ENCODE measurements at regions not wholly inside any gene's neighbourhood (a gene's known extent, or its start where the extent isn't known, plus 50 kb on each side); places are given as distances from the start of the nearest gene placed in this dataset.

DNA sequence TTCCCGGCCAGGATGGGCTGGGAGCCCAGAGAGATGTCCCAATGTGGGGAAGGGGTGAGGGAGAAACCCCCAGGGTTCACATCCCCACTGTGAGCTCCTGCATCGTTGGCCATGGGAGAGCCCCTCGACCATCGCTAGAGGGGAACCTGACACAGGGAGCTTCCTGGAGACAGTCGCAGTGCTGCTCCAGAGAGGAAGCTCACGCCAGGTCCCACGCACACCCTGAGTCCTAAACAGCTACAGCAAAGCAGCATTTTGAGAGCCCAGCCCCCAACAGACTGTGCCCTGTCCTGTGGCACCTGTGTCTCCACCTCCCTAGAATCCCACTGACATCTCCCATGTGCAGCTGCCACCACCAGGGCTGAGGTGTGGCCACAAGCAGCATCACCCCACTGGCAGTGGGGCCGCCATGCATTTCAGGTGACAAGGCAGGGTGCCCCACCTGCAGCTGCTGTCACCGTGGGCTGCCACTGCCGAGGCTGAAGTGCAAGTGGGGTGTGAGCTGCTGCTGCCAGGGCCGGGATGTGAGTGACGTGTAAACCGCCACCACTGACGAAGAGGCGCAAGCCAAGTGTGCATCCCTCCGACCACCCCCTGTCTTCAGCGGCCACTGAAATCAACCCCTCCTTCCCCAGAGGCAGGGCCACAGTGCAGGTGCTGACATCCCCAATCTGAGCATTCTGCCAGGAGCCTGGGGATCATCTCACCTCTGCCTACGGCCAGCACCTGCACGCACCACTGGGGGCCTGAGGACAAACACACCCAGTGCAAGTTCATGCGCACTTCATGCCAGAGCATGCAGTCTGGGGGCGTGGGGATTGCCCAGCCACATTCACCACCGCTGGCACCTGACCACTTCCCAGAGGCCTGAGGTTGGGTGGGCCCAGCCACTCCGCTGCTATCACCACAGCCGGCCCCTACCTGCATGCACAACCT lies 467.7 kb upstream of the SALL3 start:
- Histone ChIP-seq H3K4me1 (ENCODE audit: control insufficient read depth, insufficient read depth, low read depth, low read length) (no peaks in the 10 kb centered on the region), H3K14ac (ENCODE audit: low read length in 2 of 2) (no peak overlapping the region), H3K18ac (ENCODE audit: low read depth in 1 of 2, low read length in 2 of 2) (no peak overlapping the region), H3K9ac (ENCODE audit: low read length) (no peak overlapping the region), H3K4me2 (ENCODE audit: low read length, poor library complexity, severe bottlenecking) (no peak overlapping the region), H2BK5ac (ENCODE audit: low read depth, low read length, poor library complexity, severe bottlenecking) (no peak overlapping the region), H4K8ac (ENCODE audit: low read length) (no peak overlapping the region), H2AK5ac (ENCODE audit: low read length, severe bottlenecking) (no peak overlapping the region), H2BK15ac (ENCODE audit: low read depth, poor library complexity, severe bottlenecking) (no peak overlapping the region), H3K79me1 (replicated peaks; ENCODE audit: low read length, poor library complexity, severe bottlenecking) (no peaks in the 10 kb centered on the region), H2BK120ac (ENCODE audit: low read depth, low read length) (no peak overlapping the region), H2BK12ac (ENCODE audit: low read length in 2 of 2) (no peak overlapping the region), H4K91ac (ENCODE audit: low read length) (no peak overlapping the region), H2AFZ (ENCODE audit: low read depth, low read length) (no peak overlapping the region), H3K4ac (ENCODE audit: low read depth in 1 of 2, low read length in 2 of 2) (no peak overlapping the region), H3K9me3 (ENCODE audit: control insufficient read depth, low read length) (peaks cover 3% of the 10 kb centered on the region), H3K23ac (ENCODE audit: low read length in 2 of 2) (no peak overlapping the region), H3K27me3 (ENCODE audit: control insufficient read depth in 1 of 2, insufficient read depth in 1 of 2, low read length in 2 of 2) (no peaks in the 10 kb centered on the region), H3K27ac (ENCODE audit: low read length, poor library complexity, severe bottlenecking) (no peak overlapping the region), H3K4me3 (ENCODE audit: insufficient read depth in 1 of 2, low read depth in 1 of 2, low read length in 2 of 2) (no peak overlapping the region), H3K36me3 (ENCODE audit: control insufficient read depth in 1 of 2, insufficient read depth in 2 of 2, low read depth in 1 of 2, low read length in 2 of 2) (no peaks in the 10 kb centered on the region)
- no peak for DNase-seq
- WGBS: 82% methylated on average over 24 of the region's 24 CpGs

DNA sequence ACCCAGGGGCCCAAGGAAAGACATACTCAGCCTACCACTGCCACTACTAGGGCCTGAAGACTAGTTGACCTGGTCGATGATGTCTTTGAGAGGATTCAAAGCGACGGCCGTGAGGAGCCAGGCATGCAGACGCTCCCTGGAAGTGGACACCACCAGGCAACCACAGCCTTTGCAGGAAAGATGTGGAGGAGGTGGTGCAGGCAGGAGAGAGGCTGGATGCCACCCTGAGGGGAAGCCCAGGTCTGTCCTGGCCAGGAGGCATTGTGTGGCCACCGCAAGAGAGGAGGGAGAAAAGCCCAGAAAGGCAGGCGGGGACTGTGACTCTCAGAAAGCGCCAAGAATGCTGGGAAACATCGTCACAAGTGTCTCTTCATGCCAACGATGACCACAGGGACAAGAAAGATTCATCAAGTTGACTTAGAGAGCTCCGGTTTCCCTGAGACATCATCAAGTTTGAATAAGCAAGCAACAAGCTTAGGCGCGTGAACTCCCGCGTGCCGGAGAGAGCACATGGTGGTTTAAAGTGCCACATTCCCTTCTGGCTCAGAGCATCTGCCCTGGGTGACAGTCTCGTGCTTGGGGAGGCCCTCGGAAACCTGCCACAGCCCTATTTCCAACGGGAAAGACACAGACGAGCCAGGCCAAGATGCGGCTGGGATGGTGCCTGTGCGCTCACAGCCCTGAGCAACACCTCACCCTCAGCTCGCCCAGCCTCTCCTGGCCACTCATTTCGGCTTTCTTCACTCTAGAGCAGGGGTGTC lies 464.5 kb upstream of the SALL3 start:
- no peak for DNase-seq
- WGBS: 82% methylated on average over 24 of the region's 24 CpGs
- H3K18ac ChIP-seq (ENCODE audit: low read depth in 1 of 2, low read length in 2 of 2): no peak overlapping the region

DNA sequence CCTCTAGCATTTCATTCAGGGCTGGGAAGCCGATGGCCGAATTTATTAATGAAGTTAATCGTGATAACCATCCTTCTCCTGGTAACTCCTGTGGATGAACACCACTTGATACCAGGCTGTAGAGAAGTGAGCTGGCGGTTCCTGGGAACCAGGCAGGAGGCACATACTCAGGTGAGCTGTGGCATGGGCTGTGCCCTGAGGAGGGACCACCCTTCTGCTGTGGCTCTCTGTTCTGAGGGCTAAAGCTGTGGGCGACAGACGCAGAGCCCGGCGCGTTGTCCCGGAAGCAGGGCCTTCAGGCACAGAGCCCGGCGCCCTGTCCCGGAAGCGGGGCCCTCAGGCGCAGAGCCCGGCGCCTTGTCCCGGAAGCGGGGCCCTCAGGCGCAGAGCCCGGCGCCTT lies 462.3 kb upstream of the SALL3 start:
- Histone ChIP-seq H2AK5ac (ENCODE audit: low read length, severe bottlenecking) (no peak overlapping the region), H3K4me2 (ENCODE audit: low read length, poor library complexity, severe bottlenecking) (no peak overlapping the region), H3K4me3 (ENCODE audit: insufficient read depth in 1 of 2, low read depth in 1 of 2, low read length in 2 of 2) (no peak overlapping the region), H3K27me3 (ENCODE audit: control insufficient read depth in 1 of 2, insufficient read depth in 1 of 2, low read length in 2 of 2) (no peaks in the 10 kb centered on the region), H3K18ac (ENCODE audit: low read depth in 1 of 2, low read length in 2 of 2) (no peak overlapping the region), H3K36me3 (ENCODE audit: control insufficient read depth in 1 of 2, insufficient read depth in 2 of 2, low read depth in 1 of 2, low read length in 2 of 2) (no peaks in the 10 kb centered on the region), H3K23ac (ENCODE audit: low read length in 2 of 2) (no peak overlapping the region), H2BK120ac (ENCODE audit: low read depth, low read length) (no peak overlapping the region), H2BK15ac (ENCODE audit: low read depth, poor library complexity, severe bottlenecking) (no peak overlapping the region), H4K8ac (ENCODE audit: low read length) (no peak overlapping the region), H2AFZ (ENCODE audit: low read depth, low read length) (no peak overlapping the region), H2BK12ac (ENCODE audit: low read length in 2 of 2) (no peak overlapping the region), H3K4ac (ENCODE audit: low read depth in 1 of 2, low read length in 2 of 2) (no peak overlapping the region), H3K9ac (ENCODE audit: low read length) (no peak overlapping the region), H3K79me1 (replicated peaks; ENCODE audit: low read length, poor library complexity, severe bottlenecking) (no peaks in the 10 kb centered on the region), H3K14ac (ENCODE audit: low read length in 2 of 2) (no peak overlapping the region), H2BK5ac (ENCODE audit: low read depth, low read length, poor library complexity, severe bottlenecking) (no peak overlapping the region), H3K9me3 (ENCODE audit: control insufficient read depth, low read length) (no peaks in the 10 kb centered on the region), H4K91ac (ENCODE audit: low read length) (no peak overlapping the region), H3K4me1 (ENCODE audit: control insufficient read depth, insufficient read depth, low read depth, low read length) (no peaks in the 10 kb centered on the region), H3K27ac (ENCODE audit: low read length, poor library complexity, severe bottlenecking) (no peak overlapping the region)
- no peak for DNase-seq
- WGBS: 84% methylated on average over 22 of the region's 22 CpGs

More for the DNA sequence above, 464.5 kb upstream of the SALL3 start:
- Histone ChIP-seq H4K8ac (ENCODE audit: low read length) (no peak overlapping the region), H2BK120ac (ENCODE audit: low read depth, low read length) (no peak overlapping the region), H2AFZ (ENCODE audit: low read depth, low read length) (no peak overlapping the region), H3K4ac (ENCODE audit: low read depth in 1 of 2, low read length in 2 of 2) (no peak overlapping the region), H2BK5ac (ENCODE audit: low read depth, low read length, poor library complexity, severe bottlenecking) (no peak overlapping the region), H3K36me3 (ENCODE audit: control insufficient read depth in 1 of 2, insufficient read depth in 2 of 2, low read depth in 1 of 2, low read length in 2 of 2) (no peaks in the 10 kb centered on the region), H3K79me1 (replicated peaks; ENCODE audit: low read length, poor library complexity, severe bottlenecking) (no peaks in the 10 kb centered on the region), H3K4me3 (ENCODE audit: insufficient read depth in 1 of 2, low read depth in 1 of 2, low read length in 2 of 2) (no peak overlapping the region), H3K4me2 (ENCODE audit: low read length, poor library complexity, severe bottlenecking) (no peak overlapping the region), H3K27me3 (ENCODE audit: control insufficient read depth in 1 of 2, insufficient read depth in 1 of 2, low read length in 2 of 2) (no peaks in the 10 kb centered on the region), H2BK12ac (ENCODE audit: low read length in 2 of 2) (no peak overlapping the region), H2AK5ac (ENCODE audit: low read length, severe bottlenecking) (no peak overlapping the region), H3K4me1 (ENCODE audit: control insufficient read depth, insufficient read depth, low read depth, low read length) (no peaks in the 10 kb centered on the region), H3K9ac (ENCODE audit: low read length) (no peak overlapping the region), H3K23ac (ENCODE audit: low read length in 2 of 2) (no peak overlapping the region), H4K91ac (ENCODE audit: low read length) (no peak overlapping the region), H2BK15ac (ENCODE audit: low read depth, poor library complexity, severe bottlenecking) (no peak overlapping the region), H3K9me3 (ENCODE audit: control insufficient read depth, low read length) (peaks cover 3% of the 10 kb centered on the region), H3K14ac (ENCODE audit: low read length in 2 of 2) (no peak overlapping the region), H3K27ac (ENCODE audit: low read length, poor library complexity, severe bottlenecking) (no peak overlapping the region)

DNA sequence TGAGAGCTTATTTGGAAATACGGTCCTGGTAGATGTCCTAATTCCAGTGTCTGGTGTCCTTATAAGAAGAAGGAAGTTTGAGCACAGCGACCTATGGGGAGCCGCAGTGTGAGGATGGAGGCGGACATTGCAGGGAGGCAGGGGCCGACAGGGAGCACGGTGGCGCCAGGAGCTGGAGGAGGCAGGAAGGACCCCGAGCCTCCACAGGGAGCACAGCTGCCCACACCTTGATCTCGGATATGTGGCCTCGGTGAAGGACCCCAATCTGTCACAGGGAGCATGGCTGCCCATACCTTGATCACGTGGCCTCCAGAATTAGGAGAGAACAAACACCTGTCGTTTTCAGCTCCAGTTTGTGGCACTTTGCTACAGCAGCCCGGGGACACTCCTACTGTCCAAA lies 461.6 kb upstream of the SALL3 start:
- Histone ChIP-seq H4K8ac (ENCODE audit: low read length) (no peak overlapping the region), H2BK15ac (ENCODE audit: low read depth, poor library complexity, severe bottlenecking) (no peak overlapping the region), H2BK120ac (ENCODE audit: low read depth, low read length) (no peak overlapping the region), H3K9me3 (ENCODE audit: control insufficient read depth, low read length) (peaks cover 2% of the 10 kb centered on the region), H3K23ac (ENCODE audit: low read length in 2 of 2) (no peak overlapping the region), H3K4ac (ENCODE audit: low read depth in 1 of 2, low read length in 2 of 2) (no peak overlapping the region), H2AK5ac (ENCODE audit: low read length, severe bottlenecking) (no peak overlapping the region), H3K4me3 (ENCODE audit: insufficient read depth in 1 of 2, low read depth in 1 of 2, low read length in 2 of 2) (no peak overlapping the region), H3K27ac (ENCODE audit: low read length, poor library complexity, severe bottlenecking) (no peak overlapping the region), H3K27me3 (ENCODE audit: control insufficient read depth in 1 of 2, insufficient read depth in 1 of 2, low read length in 2 of 2) (no peaks in the 10 kb centered on the region), H3K18ac (ENCODE audit: low read depth in 1 of 2, low read length in 2 of 2) (no peak overlapping the region), H3K14ac (ENCODE audit: low read length in 2 of 2) (no peak overlapping the region), H2BK5ac (ENCODE audit: low read depth, low read length, poor library complexity, severe bottlenecking) (no peak overlapping the region), H4K91ac (ENCODE audit: low read length) (no peak overlapping the region), H2BK12ac (ENCODE audit: low read length in 2 of 2) (no peak overlapping the region), H3K4me2 (ENCODE audit: low read length, poor library complexity, severe bottlenecking) (no peak overlapping the region), H3K79me1 (replicated peaks; ENCODE audit: low read length, poor library complexity, severe bottlenecking) (no peaks in the 10 kb centered on the region), H3K36me3 (ENCODE audit: control insufficient read depth in 1 of 2, insufficient read depth in 2 of 2, low read depth in 1 of 2, low read length in 2 of 2) (no peaks in the 10 kb centered on the region), H2AFZ (ENCODE audit: low read depth, low read length) (no peak overlapping the region), H3K9ac (ENCODE audit: low read length) (no peak overlapping the region), H3K4me1 (ENCODE audit: control insufficient read depth, insufficient read depth, low read depth, low read length) (no peaks in the 10 kb centered on the region)
- WGBS: 74% methylated on average over 13 of the region's 13 CpGs
- DNase-seq: no peak

Data from mesenchymal stem cell (in vitro differentiated cells and primary cell).